ENCODE measurements at regions not wholly inside any gene's neighbourhood (a gene's known extent, or its start where the extent isn't known, plus 50 kb on each side); places are given as distances from the start of the nearest gene placed in this dataset.

DNA sequence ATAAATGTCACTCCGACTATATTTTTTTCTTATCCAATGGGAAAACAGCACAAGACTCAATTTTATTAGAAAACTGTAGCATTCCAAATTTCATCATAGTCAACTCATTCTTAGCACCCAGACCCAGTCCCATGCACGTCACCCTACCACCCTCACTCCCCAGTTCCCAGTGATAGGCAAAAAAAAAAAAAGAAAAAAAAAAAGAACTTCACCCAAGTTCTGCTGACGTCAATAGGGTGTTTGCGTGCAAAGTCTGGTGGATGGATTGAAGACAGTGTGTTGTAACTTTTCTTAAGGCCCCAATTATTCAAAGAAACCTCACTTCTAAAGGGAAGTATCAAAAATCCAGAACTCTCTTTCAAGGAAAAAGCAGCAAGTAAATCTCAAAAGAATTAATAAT is 213.9 kb upstream of the PRDM1 start:
- DNase-seq (no peak), ATAC-seq (no peak)
- no peak overlapping the region for H3K4me3 ChIP-seq
- WGBS, 3 donors: 62 to 87% (median 67%) methylated on average over 4 of the region's 4 CpGs
- H3K9me3 ChIP-seq: no peaks in the 10 kb centered on the region
- no peaks in the 10 kb centered on the region for H3K27me3 ChIP-seq (ENCODE audit: insufficient read depth in 3 of 3, low read length in 2 of 3)
- TF ChIP-seq, protein P1, sequence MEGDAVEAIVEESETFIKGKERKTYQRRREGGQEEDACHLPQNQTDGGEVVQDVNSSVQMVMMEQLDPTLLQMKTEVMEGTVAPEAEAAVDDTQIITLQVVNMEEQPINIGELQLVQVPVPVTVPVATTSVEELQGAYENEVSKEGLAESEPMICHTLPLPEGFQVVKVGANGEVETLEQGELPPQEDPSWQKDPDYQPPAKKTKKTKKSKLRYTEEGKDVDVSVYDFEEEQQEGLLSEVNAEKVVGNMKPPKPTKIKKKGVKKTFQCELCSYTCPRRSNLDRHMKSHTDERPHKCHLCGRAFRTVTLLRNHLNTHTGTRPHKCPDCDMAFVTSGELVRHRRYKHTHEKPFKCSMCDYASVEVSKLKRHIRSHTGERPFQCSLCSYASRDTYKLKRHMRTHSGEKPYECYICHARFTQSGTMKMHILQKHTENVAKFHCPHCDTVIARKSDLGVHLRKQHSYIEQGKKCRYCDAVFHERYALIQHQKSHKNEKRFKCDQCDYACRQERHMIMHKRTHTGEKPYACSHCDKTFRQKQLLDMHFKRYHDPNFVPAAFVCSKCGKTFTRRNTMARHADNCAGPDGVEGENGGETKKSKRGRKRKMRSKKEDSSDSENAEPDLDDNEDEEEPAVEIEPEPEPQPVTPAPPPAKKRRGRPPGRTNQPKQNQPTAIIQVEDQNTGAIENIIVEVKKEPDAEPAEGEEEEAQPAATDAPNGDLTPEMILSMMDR (IDR thresholded peaks at IDR 0.05): no peak
- intact Hi-C loops (cut with DNase I): no loop called here
- H3K27ac ChIP-seq: no peak overlapping the region
- H3K36me3 ChIP-seq (ENCODE audit: insufficient read depth in 1 of 2, low read depth in 1 of 2): no peaks in the 10 kb centered on the region
- no peaks in the 10 kb centered on the region for H3K4me1 ChIP-seq

DNA sequence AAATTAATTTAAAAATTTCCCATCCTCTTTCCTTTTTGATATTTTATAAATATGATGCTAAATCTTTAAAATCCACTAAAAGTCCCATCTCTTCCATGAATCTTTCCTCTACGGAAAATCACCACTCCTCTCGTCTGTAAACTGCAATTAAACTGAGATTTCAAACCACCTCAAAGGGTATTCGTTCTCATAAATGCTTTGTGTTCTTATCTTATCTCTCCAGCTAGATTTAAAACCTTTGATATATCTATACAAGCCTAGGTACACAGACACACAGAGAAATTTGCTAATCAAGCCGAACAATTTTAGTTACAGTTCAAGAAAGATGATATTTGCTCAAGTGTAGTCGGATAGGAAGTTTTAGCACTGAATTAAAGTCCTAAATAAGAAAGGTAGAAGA is 214.6 kb upstream of the PRDM1 start:
- H3K27me3 ChIP-seq (ENCODE audit: insufficient read depth in 3 of 3, low read length in 2 of 3): no peaks in the 10 kb centered on the region
- H3K4me3 ChIP-seq: no peak overlapping the region
- ATAC-seq (no peak), DNase-seq (no peak)
- intact Hi-C loops (cut with DNase I): no loop called here
- TF ChIP-seq, protein P1 (IDR thresholded peaks at IDR 0.05): no peak
- no peaks in the 10 kb centered on the region for H3K36me3 ChIP-seq (ENCODE audit: insufficient read depth in 1 of 2, low read depth in 1 of 2)
- no peaks in the 10 kb centered on the region for H3K9me3 ChIP-seq
- no peaks in the 10 kb centered on the region for H3K4me1 ChIP-seq
- no peak overlapping the region for H3K27ac ChIP-seq
- 85 to 93% (median 90%) methylated on average over 5 of the region's 5 CpGs for WGBS, 3 donors

DNA sequence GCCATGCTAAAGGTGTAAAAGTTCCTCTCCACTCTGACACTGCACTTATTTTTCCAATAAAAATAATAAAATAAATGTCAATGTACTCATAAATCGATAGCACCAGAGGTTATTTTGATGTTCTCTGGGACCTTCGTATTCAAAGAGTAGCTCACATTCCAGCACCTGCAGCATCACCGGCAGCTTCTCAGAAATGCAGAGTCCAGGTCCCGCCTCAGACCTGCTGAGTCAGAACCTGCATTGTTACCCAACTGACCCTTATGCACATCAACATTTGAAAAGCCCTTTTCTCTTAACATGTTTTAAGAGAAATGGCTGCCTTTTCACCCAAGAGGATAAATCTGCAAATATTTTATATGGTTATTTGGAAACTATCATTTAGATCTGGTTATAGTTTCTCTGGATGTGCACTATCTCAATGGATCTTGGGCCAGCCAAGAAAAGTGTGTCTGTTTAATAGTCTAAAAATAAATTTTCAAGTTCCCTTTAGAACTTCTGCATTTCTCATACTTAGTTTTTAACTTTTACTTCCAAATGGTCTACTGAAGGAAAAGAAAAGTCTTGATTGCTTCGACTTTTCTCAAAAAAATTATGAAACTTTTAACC is 216.2 kb upstream of the PRDM1 start:
- 74 to 80% (median 79%) methylated on average over 5 of the region's 5 CpGs for WGBS, 3 donors
- TF ChIP-seq, protein P1 (IDR thresholded peaks at IDR 0.05): no peak

DNA sequence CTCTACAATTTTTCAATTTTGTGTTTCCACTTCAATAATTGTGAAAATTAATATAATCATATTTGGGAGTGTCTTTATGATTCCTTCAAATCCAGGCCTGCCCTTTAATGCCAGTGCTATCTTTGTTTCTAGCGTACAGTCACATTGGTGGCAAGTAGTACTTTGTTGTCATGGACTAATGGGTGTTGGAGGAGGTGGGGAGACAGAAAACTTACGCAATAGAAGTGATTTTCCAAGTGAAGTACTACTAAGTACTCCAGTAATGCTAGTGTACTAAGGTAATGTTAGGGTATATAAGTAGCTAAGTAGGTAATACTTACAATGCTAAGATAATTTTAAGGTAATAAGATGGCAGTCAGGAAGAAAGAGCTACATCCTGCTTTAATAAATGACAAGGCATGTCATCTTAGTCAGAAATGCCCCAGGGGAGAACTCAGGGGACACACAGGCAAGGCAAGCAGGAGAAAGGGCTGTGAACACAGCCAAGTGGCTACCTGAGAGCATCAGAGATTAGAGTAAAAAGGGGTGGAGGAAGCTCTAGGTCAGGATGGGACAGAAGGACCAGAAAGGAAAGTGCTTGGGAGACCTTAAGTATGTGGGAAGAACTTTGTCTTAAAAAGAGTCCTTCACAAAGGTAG is 217.2 kb upstream of the PRDM1 start:
- TF ChIP-seq, protein P1 (IDR thresholded peaks at IDR 0.05): no peak
- Histone ChIP-seq H3K36me3 (ENCODE audit: insufficient read depth in 1 of 2, low read depth in 1 of 2) (no peaks in the 10 kb centered on the region), H3K9me3 (no peaks in the 10 kb centered on the region), H3K4me1 (no peaks in the 10 kb centered on the region), H3K27me3 (ENCODE audit: insufficient read depth in 3 of 3, low read length in 2 of 3) (no peaks in the 10 kb centered on the region), H3K4me3 (no peak overlapping the region), H3K27ac (no peak overlapping the region)
- DNase-seq (no peak), ATAC-seq (no peak)
- intact Hi-C loops (cut with DNase I): no loop called here
- WGBS, 3 donors: 91 to 94% (median 91%) methylated on average over 2 of the region's 2 CpGs

More for the DNA sequence above, 216.2 kb upstream of the PRDM1 start:
- Histone ChIP-seq H3K36me3 (ENCODE audit: insufficient read depth in 1 of 2, low read depth in 1 of 2) (no peaks in the 10 kb centered on the region), H3K27ac (no peak overlapping the region), H3K4me3 (no peak overlapping the region), H3K9me3 (no peaks in the 10 kb centered on the region), H3K4me1 (no peaks in the 10 kb centered on the region), H3K27me3 (ENCODE audit: insufficient read depth in 3 of 3, low read length in 2 of 3) (no peaks in the 10 kb centered on the region)
- ATAC-seq: no peak
- no peak for DNase-seq
- intact Hi-C loops (cut with DNase I): no loop called here

DNA sequence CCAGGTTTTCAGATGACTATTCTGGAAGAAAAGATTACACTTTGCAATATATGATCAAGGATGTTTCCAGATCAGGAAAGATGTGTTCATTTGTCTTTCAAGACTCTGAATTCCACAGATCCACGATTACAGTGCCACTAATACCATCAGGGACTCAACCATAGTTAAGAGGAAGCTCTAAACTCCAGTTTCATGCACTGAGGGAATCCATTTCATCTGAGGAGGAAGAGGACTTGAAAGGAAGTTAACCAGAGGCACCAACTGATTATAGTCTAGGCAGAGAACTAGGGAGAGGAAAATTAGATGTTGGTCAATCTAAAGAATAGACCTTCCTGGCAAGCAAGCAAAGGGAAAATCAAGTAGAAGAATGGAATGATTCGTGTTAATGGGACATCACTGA is 218.3 kb upstream of the PRDM1 start:
- Histone ChIP-seq H3K4me3 (no peak overlapping the region), H3K9me3 (no peaks in the 10 kb centered on the region), H3K27ac (no peak overlapping the region), H3K27me3 (ENCODE audit: insufficient read depth in 3 of 3, low read length in 2 of 3) (no peaks in the 10 kb centered on the region), H3K4me1 (no peaks in the 10 kb centered on the region), H3K36me3 (ENCODE audit: insufficient read depth in 1 of 2, low read depth in 1 of 2) (no peaks in the 10 kb centered on the region)
- ATAC-seq (no peak), DNase-seq (no peak)
- TF ChIP-seq, protein P1 (IDR thresholded peaks at IDR 0.05): no peak
- intact Hi-C loops (cut with DNase I): no loop called here
- WGBS, 3 donors: 70 to 83% (median 75%) methylated on average over 2 of the region's 2 CpGs

Data from psoas muscle (tissue), 7 donors.